HEK293T (cell line): ENCODE measurements at regions not wholly inside any gene's neighbourhood (a gene's known extent, or its start where the extent isn't known, plus 50 kb on each side); places are given as distances from the start of the nearest gene placed in this dataset.
A peak's percentile ranks its signal among the peaks of the same experiment; 100 is the strongest.
"Not testable (repeated sequence)": the region's sequence is repeated elsewhere in the genome, so short reads cannot be mapped to it uniquely, and the experiment has no call there.

Source experiments
- CTCF ChIA-PET: fragments of 350-600 bp; formaldehyde crosslinking; extraction: SDS; loops from one replicate; lab custom pipeline; 2021; ENCODE audit warnings: antibody characterized with exemption, inconsistent platforms; lab: Yijun Ruan, JAX
- POLR2A ChIA-PET: fragments of 350-600 bp; formaldehyde crosslinking; extraction: SDS; loops from one replicate; lab custom pipeline; 2020; ENCODE audit warnings: antibody characterized with exemption, inconsistent platforms; lab: Yijun Ruan, JAX
- DNase-seq: peaks from one replicate; pipeline ENCODE4 v3.0.0; 2012; ENCODE audit warnings: mixed read lengths; ENCODE audit errors: extremely low spot score
- ARNT ChIP-seq: fragments of 450-650 bp; IDR thresholded peaks from 2 replicates; pipeline ENCODE4 v1.6.1; 2017; ENCODE audit warnings: mild to moderate bottlenecking
- BHLHE40 ChIP-seq: fragments of 450-650 bp; IDR thresholded peaks from 2 replicates; pipeline ENCODE4 v1.6.1; 2016; ENCODE audit warnings: mild to moderate bottlenecking, moderate library complexity, borderline replicate concordance
- CTBP1 ChIP-seq: fragments of 450-650 bp; IDR thresholded peaks from 2 replicates; pipeline ENCODE4 v1.6.1; 2016; ENCODE audit warnings: borderline replicate concordance
- ELF4 ChIP-seq: fragments of 450-650 bp; IDR thresholded peaks from 2 replicates; pipeline ENCODE4 v1.6.1; 2017; ENCODE audit warnings: antibody characterized with exemption
- FOXA1 ChIP-seq: fragments of 450-650 bp; IDR thresholded peaks from 2 replicates; pipeline ENCODE4 v1.6.1; 2016; ENCODE audit warnings: mild to moderate bottlenecking
- FOXK2 ChIP-seq: fragments of 450-650 bp; IDR thresholded peaks from 2 replicates; pipeline ENCODE4 v1.6.1; 2016; ENCODE audit warnings: mild to moderate bottlenecking
- FOXM1 ChIP-seq: fragments of 450-650 bp; IDR thresholded peaks from 2 replicates; pipeline ENCODE4 v1.6.1; 2017; ENCODE audit warnings: mild to moderate bottlenecking, borderline replicate concordance
- HDGF ChIP-seq: fragments of 450-650 bp; IDR thresholded peaks from 2 replicates; pipeline ENCODE4 v1.6.1; 2017; ENCODE audit warnings: antibody characterized with exemption, borderline replicate concordance
- L3MBTL2 ChIP-seq: fragments of 450-650 bp; conservative IDR thresholded peaks from 2 replicates; pipeline ENCODE4 v1.6.1; 2016; ENCODE audit warnings: mild to moderate bottlenecking
- LEF1 ChIP-seq: fragments of 450-650 bp; IDR thresholded peaks from 2 replicates; pipeline ENCODE4 v1.6.1; 2017; ENCODE audit warnings: mild to moderate bottlenecking, borderline replicate concordance
- NFRKB ChIP-seq: fragments of 450-650 bp; IDR thresholded peaks from 2 replicates; pipeline ENCODE4 v1.6.1; 2016; ENCODE audit warnings: mild to moderate bottlenecking, moderate library complexity
- SP1 ChIP-seq: fragments of 450-650 bp; IDR thresholded peaks from 2 replicates; pipeline ENCODE4 v1.6.1; 2017
- SUZ12 ChIP-seq: fragments of 450-650 bp; IDR thresholded peaks from 2 replicates; pipeline ENCODE4 v1.6.1; 2016; ENCODE audit warnings: mild to moderate bottlenecking
- TARDBP ChIP-seq: fragments of 450-650 bp; IDR thresholded peaks from 2 replicates; pipeline ENCODE4 v1.6.1; 2016
- ZNF384 ChIP-seq: fragments of 450-650 bp; IDR thresholded peaks from 2 replicates; pipeline ENCODE4 v1.6.1; 2016
- TF ChIP-seq, protein P1 (sequence below): fragments of 450-650 bp; IDR thresholded peaks from 2 replicates; pipeline ENCODE4 v1.6.1; 2016

DNA sequence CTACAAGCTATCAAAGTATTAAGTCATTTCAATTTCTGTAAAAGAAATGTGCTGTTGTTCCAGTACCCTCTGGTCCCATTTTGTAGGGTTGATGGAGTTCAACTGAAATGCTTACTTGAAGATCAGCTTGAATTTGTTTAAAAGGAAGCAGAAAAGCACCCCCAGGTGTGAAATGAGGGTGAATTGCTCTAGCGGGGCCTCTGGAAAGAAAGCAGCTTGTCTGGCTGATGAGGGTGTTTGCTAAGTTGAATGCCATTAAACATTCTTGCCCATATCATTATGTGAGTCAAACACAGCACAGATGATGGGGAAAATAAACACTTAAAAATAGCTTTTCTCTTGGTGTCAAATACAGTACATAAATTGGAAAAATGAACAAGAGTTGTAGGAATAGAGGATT, 280.3 kb downstream of the RAB38 start:
- POLR2A ChIA-PET: no interaction called here
- no peak for TF ChIP-seq ZNF384
- TF ChIP-seq FOXM1: no peak
- TF ChIP-seq FOXA1: no peak
- no peak for TF ChIP-seq SUZ12
- no peak for TF ChIP-seq ARNT
- TF ChIP-seq HDGF: no peak
- TF ChIP-seq, protein P1, sequence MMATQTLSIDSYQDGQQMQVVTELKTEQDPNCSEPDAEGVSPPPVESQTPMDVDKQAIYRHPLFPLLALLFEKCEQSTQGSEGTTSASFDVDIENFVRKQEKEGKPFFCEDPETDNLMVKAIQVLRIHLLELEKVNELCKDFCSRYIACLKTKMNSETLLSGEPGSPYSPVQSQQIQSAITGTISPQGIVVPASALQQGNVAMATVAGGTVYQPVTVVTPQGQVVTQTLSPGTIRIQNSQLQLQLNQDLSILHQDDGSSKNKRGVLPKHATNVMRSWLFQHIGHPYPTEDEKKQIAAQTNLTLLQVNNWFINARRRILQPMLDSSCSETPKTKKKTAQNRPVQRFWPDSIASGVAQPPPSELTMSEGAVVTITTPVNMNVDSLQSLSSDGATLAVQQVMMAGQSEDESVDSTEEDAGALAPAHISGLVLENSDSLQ: no peak
- no peak for TF ChIP-seq ELF4
- no peak for TF ChIP-seq LEF1
- CTCF ChIA-PET: interaction anchor here (0.9 kb wide), 1 partner anchor 17 kb away, joined by 3 read pairs; no protein-coding TSS in a partner anchor
- no peak for DNase-seq

DNA sequence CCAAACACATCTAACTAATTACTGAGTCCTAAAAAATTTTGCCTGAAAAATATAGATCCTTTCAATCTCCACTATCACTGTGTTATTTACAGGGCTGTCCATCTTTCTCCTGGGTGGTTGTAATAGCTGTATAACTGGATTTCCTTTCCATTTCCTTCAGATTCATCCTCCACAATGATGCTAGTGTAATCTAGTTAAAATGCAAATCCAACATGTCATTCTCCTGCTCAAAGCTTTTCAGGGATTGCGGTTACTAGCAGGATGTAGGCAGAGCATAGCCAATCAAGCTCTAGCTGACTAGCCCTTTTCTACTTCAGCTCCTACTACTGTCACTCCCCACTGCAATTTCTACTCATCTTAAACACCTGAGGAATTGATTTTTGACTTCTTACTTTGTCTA, 283.0 kb downstream of the RAB38 start:
- ChIA-PET POLR2A (no interaction called here), CTCF (no interaction called here)
- TF ChIP-seq, protein P1: no peak
- TF ChIP-seq FOXK2 (no peak), FOXM1 (no peak), NFRKB (no peak), HDGF (no peak), L3MBTL2 (no peak), ELF4 (no peak), FOXA1 (no peak), CTBP1 (no peak), SUZ12 (no peak), SP1 (no peak), ARNT (no peak)
- DNase-seq: no peak

DNA sequence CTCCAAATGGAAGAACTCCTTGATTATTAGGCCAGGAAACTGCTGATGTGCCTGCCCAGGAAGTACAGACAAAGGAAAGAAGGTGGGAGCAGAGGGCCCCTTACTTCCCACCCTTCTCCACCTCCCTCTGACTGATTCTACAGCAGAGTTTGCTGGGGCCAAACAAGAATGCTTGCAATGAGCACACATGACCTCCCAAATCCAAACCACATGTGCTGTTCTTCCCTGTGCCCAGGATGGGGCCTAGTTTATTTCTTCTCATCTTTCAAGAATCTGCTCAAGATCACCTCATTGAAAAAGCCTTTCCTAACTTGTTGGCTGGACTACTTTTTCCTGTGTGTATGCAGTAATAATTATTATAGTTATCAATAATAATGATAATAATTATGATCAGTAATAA, 286.1 kb downstream of the RAB38 start:
- CTCF ChIA-PET: no interaction called here
- POLR2A ChIA-PET: no interaction called here
- no peak for DNase-seq
- TF ChIP-seq ZNF384: no peak
- no peak for TF ChIP-seq FOXK2
- no peak for TF ChIP-seq SP1
- no peak for TF ChIP-seq NFRKB
- no peak for TF ChIP-seq FOXM1
- TF ChIP-seq TARDBP: no peak
- TF ChIP-seq SUZ12: no peak
- no peak for TF ChIP-seq CTBP1
- TF ChIP-seq HDGF: no peak

DNA sequence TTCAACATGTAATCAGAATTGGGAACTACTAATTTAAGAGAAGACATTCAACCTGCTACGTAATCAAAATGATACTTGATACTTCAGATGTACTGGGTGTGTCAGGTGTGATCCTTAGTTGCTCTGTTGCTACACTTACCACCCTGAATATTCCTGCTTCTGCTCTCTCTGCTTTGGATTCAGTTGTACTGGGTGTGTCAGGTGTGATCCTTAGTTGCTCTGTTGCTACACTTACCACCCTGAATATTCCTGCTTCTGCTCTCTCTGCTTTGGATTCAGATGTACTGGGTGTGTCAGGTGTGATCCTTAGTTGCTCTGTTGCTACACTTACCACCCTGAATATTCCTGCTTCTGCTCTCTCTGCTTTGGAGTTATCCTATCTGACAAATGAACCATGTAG, 290.2 kb downstream of the RAB38 start:
- DNase-seq, POLR2A ChIA-PET, CTCF ChIA-PET: not testable (repeated sequence)

DNA sequence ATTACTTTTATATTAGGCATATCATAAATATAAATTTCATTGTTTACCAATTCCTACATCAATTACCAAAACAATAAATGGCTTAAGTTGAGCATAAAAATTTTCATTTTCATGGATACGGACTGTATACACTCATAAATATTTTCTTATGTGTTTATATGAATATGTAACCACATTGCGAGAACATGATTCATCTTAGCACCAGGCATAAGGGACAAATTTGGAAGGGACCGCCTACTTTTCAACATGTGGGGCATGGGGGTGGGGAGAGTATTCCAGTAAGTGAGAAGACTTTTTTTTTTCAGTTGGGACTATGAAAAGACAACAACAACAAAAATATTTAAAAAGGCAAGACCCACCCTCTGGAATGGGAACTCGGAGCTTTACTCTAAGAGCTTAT, 296.1 kb downstream of the RAB38 start:
- CTCF ChIA-PET: interaction anchor here (1.6 kb wide), 1 partner anchor 137 kb away, joined by 6 read pairs; no protein-coding TSS in a partner anchor
- TF ChIP-seq ELF4 (no peak), ZNF384 (no peak), SUZ12 (no peak), SP1 (no peak), ARNT (no peak), TARDBP (no peak), L3MBTL2 (no peak), FOXK2 (no peak), FOXA1 (no peak), NFRKB (no peak), HDGF (no peak), FOXM1 (no peak), BHLHE40 (no peak), LEF1 (no peak), CTBP1 (no peak)
- TF ChIP-seq, protein P1: no peak
- POLR2A ChIA-PET: no interaction called here
- DNase-seq: no peak

DNA sequence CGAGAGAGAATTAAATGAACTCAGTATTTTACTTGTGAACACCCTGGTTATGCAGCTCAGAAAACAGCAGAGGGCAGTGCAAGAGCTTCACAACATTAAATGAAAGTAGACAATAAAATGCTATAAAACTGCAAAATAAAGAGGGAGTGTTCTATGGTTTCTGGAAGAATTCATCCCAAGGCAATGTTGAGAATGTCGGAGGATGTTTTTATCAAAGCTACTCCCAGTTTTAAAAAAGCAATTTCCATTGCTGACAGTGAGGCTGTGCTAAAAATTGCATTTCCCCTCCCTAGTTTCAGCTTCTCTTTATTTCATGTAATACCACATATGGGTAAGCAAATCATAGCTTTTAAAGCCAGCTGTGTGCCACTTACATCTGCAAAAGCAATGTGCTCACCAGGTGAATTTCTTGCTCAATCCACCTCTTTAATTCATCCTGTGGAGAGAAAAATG, 296.8 kb downstream of the RAB38 start:
- CTCF ChIA-PET: interaction anchor here (0.8 to 1.6 kb wide), 2 partner anchors 17 to 138 kb away, joined by 3 to 6 read pairs; no protein-coding TSS in a partner anchor
- POLR2A ChIA-PET: no interaction called here
- TF ChIP-seq ELF4 (no peak), CTBP1 (no peak), FOXA1 (no peak), ARNT (no peak), TARDBP (no peak), BHLHE40 (no peak), SP1 (no peak), ZNF384 (no peak), SUZ12 (no peak)
- TF ChIP-seq, protein P1: no peak
- DNase-seq: peak; percentile 9
